GM18511 (cell line): ENCODE measurements at regions not wholly inside any gene's neighbourhood (a gene's known extent, or its start where the extent isn't known, plus 50 kb on each side); places are given as distances from the start of the nearest gene placed in this dataset.

Source experiments
- ATAC-seq: cut with Tn5 transposase; IDR thresholded peaks from one replicate; pipeline ENCODE4 v1.9.1; 2021; ENCODE audit warnings: mild to moderate bottlenecking, moderate library complexity; ENCODE audit not compliant: unreplicated experiment

DNA sequence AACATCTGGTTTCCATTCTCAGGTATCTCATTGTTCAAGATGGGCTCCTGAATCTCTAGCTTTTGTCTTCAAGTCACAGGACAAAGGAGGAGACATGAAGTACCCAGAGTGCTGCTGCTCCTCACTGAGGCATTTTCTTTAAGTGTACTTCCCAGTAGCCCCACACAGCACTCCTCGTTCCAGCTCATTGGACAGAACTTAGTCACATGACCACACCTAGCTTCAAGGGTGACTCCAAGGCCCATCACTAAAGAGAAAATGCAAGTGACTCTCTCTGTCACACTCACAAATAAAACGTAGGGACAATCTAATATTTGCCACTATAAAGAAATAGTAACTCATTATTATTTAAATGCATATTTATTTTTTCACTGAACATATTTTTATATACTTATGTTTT lies 58.3 kb upstream of the NEUROD6 start:
- ATAC-seq: no peak

DNA sequence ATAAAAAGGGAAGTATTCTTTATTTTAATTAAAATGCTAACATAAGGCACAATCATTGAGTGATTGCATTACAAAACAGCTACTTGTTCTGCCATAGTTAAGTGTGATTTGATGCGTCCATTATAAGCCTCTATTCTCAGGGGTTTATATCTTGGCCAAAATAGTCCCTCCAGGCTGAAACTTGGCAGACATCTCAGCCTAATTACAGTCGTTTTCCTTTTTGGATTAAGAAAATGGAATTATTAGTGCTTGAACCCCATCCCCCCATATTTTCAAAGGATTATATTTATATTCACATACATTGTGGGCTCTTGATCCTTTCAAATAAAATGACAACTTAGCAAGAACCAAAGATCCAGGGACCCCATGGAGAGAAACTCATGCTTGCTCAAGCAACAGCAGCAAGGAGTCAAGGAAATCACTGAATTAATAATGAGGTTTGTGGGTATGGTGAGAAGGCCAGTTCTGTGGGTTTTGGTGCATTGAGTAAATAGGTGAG lies 66.7 kb upstream of the NEUROD6 start:
- ATAC-seq: no peak

DNA sequence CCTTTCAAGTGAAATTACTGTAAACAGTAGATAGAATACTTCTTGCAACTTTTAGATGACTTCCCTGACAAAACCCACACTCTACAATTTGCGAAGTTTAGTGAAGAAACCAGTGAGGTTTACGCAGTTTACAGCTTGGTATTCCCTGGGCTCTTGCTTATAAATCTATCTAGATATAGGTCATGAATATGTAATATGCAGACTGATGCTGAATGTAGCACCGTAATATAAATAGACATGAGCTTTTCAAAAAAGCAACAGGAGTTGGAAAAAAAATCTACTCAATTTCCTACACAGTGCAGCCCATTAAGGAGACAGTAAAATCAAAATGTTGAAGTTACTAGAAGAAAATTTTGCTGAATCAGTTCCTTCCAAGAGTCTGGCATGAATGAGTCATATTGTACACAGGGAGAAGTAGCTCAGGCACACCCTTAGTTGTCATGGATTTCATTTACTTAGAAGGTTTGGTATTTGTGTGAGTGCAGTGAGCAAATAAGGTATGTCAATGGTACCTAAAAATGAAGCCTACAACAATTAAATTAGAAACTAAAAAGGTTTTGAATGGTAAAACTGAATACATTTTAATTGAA lies 67.7 kb upstream of the NEUROD6 start:
- no peak for ATAC-seq

DNA sequence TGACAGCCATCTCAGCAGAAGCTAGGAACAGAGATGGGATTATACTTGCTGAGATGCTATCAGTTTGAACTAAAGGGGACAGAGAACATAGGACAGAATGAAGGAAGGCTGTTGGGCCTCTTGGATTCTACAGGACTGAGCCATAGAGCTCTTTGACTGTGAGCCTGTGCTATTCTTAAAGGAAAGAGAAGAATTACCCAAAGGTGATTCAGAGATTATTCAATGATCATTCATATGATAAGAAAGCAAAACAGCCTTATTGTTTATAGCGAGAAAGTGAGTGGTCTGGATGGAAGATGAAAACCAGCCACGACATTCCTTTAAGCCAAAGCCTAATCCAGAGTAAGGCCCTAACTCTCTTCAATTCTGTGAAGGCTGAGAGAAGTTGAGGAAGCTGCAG lies 69.7 kb upstream of the NEUROD6 start:
- ATAC-seq: no peak

DNA sequence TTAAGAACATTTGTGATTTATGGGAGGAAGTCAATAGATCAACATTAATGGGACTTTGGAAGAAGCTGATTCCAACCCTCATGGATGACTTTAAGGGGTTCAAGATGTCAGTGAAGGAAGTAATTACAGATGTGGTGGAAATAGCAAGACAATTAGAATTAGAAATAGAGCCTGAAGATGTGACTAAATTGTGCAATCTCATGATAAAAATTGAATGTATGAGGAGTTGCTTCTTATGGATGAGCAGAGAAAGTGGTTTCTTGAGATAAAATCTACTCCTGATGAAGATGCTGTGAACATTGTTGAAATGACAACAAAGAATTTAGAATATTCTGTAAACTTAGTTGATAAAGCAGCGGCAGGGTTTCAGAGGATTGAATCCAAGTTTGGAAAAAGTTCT lies 70.9 kb upstream of the NEUROD6 start:
- ATAC-seq: no peak

DNA sequence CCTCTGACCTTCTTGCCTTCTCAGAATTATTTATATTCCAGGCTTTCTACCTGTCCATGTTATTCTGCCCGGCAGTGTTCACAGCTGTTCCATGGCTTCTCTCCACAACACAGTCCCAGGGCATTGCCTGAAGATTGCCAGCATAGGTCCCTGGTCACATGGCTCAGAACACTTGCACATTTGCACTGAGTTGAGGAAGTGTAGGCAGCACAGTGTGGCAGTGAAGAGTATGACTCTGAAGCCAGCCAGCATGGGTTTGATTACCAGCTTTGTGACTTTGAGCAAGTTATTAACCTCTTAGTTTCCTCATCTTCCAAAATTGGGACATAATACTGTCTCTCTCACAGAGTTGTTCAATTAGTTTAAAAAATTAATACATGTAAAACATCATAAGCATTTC lies 73.2 kb upstream of the NEUROD6 start:
- ATAC-seq: no peak

DNA sequence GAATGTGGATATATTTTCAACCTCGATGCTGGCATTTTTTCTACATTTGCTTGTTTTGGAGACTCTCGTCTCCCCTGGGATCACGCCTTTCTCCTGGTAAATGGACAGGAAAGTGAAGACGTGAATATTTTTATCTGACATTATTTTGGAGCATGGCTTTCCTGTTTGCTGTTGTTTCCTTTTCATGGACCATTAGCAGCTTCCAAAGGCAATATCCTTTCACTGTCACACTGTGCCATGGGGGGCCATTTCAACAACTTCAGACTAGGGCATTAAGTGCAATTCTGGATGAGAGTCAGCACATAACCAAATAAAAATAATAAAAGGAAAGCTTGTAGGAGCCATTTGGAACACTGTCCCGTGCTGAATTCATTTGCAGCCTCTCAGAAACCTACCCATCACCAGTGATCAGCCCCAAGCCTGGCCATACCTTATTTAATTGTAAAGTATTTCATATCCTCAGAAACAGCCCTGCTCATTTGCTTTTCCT lies 75.9 kb upstream of the NEUROD6 start:
- ATAC-seq: no peak

DNA sequence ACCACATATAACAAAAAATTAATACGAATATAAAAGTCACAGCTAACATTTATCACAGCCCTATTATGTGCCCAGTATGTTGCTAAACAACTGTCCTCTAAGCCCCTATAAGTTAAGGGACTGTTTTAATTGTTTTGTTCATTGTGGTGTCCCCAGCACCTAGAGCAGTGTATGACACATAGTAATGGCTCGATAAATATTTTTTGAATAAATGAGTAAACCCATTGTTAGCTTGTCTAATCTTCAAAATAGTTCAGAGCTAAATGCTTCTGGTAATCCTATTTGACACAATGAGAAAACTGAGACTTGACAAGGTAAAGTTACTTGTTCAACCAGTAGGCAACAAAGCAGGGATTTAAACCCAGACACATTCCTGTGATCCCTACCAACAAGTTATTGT lies 78.4 kb upstream of the NEUROD6 start:
- ATAC-seq: no peak

DNA sequence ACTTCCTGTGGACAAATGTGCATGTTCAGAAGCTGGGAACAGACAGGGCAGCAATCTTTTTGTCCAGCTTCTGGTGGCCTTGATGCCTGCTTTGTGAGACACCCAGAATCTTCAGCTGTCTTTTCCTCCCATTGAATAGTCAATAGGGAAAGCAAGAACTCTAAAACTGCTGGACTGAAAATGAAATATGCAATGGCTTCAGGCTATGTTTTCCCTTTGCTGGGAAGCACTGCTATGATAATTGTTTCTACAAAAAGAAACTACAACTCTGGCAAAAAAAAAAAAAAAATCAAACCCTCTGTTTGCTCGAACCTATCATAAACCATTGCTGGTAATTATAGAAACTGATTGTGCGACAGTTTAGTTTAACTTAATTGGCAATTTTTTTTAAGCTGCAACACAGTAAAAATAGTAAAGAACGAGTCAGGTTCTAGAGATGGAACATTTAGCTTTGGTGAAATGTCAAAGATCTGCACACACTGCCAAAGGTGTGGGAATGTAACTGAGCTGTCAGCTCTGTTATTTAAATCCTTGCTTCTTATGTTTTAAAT lies 79.1 kb upstream of the NEUROD6 start:
- ATAC-seq: no peak

DNA sequence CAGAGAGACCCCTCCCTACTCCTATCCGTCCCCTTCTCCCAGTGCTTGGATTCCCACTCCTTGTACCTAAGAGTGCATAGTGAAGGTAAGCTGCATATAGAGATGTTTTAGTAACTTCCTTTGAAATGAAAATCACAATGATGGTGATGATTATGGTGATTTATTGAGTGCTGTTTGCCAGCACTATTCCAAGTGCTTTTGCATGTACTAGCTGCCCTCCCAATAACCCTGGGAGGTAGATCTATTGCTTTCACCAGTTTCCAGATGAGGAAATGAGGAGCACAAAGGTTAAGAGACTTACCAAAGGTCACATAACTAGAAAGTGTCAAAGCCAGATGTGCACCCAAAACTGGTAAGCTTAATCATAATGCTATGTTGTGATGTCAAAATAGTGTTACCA lies 80.4 kb upstream of the NEUROD6 start:
- no peak for ATAC-seq

DNA sequence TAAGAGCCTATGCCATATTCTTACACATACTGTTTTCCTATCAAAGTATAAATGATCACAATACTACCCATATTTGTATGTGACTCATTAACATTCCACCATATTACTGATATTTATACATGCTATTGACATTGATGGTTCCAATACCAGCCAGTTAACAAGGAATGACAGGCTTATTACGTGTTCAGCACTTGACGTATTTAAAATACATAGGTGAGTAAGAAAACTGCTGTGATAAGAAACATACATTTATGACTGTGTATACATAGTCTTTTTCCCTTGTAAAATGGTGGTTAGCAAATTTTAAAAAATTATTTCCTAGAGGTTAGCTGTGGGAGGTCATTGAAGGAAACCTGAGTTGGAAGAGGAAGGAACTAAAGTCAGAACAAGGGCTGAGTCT lies 81.1 kb upstream of the NEUROD6 start:
- ATAC-seq: no peak

DNA sequence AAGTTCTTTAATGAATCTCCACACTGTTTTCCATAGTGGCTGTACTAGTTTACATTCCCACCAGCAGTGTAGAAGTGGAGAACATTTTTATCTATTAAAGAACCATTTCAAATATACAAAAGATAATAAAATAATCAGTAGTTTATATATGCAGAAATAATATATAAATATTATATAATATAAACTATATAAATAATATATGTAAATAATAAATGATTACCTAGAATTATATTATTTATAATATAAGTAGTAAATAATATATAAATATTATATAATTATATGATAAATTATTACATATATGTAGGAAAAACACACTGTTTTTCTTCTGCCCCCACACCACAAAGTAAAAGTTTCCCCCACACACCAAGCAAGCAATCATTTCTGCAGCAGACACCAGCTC lies 83.5 kb upstream of the NEUROD6 start:
- ATAC-seq: no peak

DNA sequence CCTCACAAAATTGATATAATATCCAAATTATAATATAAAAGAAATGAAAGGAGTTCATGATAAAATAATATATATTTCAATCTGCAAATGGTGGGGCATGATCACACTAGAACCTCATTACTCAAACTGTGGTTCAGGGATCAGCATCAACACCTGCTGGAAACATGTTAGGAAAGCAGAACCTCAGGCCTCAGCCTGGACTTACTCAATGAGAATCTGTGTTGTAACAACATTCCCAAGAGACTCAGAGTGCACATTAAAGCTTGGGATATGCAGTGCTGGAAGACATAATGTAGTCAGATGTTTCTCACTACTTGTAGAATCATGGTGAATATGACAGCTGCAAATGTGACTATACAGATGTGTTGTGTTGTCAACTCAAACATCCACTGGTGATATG lies 81.7 kb upstream of the ITPRID1 start:
- no peak for ATAC-seq

DNA sequence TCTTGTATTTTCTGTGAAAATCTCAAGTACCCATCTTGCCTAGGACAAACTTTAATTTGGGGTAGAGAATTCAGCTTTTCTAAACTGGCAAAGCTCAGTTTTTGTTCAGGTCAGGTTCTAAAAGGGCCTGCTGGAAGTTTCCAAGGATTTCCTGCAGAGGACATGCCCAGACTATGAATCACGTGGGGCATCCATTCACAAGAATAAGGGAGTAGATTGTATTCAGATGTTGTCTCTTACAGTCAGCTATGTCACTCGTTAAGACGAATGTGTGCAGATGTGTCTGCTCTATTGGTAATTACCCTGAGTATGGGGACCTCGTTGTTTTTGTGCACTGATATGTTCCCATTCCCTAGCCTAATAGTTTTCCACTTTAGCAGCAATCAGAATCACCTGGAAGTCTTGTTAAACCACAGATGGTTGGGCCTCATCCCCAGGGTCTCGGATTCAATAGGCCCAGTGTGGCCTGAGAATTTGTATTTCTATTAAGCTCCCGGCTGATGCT lies 81.0 kb upstream of the ITPRID1 start:
- no peak for ATAC-seq

DNA sequence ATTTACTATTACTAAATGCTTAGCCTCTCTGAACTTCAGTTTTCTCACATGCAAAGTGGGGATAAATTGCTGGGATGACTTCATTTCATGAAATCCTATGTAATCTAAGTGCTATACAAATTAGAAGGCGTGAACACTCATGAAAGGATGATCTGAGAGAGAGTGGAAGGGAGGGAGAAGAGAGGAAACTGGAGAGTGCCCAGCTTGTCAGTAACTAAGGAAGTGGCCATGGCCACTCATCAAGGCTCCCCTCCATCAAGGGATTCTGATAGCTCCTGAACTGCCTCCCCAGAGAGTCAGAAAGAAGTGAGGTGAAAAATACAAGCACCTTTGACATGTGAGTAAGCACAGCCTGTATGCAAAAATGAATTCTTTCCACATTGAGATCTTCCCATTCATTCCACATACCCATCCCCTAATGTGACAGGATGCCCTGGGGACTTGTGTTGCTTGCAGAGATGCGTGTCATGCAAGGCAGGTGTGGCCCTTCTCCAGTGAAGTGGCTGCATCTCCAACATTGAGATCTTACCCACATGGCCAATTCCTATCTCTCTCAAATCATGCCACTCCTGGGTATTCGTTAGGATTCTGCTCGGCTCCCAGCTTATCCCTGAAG lies 76.5 kb upstream of the ITPRID1 start:
- no peak for ATAC-seq

DNA sequence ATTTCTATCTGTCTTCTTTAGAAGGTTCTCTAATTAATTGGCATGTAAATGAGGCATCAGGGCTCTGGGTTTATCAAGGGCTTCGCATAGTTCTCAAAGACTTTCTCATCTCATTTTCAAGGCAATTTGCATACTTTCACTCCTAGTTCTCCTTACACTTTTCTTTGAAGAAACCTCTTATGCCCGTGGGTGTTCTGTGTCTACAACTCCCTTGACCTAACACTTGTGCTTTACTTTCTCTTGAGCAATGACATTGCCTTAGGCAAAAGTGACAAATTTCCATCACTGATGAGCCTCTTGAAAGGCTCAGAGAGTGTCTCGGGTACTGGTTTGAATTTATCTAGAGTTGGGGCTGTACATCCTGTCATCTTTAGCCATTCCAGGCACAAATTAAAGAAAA lies 74.7 kb upstream of the ITPRID1 start:
- ATAC-seq: no peak

DNA sequence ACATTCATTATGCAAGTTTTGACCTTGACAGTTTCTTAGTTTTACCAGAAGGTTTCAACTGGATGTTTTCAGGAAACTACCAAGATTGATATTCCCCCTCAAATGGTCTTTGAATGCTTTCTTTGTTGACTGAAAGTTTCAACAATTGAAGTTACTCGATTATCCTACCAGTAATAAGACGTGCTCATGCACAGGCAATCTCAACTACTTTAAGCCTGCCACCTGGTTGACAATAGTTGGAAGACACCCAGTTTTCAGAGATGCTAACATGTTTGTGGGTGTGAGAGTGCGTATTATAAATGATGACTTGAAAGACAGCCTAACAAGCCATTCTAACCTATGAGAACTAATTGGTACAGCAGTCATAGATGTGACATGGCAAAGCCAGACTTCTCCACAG lies 73.4 kb upstream of the ITPRID1 start:
- ATAC-seq: no peak

DNA sequence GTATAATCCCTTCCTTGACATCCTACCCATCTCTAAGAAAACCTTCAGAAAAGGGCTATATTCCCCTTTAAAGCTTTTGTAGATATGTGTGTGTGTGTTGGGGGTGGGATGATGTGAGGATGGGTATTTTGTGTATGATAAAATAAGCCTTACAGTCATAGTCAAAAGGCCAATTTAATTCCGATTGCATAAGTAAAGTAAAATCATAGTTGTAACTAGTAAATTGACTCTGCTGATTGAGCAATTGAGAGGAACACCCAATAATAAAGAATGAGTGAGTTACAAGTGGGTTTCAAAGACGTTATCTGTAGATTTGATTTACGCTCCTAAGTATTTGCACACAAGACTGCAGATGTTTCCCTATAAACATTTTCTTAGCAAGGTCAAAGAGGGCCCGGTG lies 71.3 kb upstream of the ITPRID1 start:
- no peak for ATAC-seq

DNA sequence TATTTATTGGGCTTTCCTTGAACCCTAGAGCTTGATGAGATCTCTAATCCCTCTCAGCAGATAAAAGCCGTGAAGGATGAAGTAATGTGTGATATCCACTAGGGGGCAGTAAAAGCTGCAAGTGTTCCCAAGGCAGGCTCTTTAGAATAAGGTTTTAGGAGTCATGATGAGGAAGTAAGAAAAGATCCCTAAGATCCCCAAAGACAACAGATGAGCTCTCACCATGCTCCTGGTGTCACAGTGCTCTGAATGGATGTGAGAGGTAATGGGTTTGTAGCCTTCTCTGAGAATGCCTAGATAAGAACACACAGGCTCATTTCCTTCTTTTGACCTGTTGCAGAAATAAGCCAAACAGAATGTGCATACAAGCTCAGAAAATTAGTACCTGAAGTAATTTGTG lies 70.4 kb upstream of the ITPRID1 start:
- peak; percentile 91 for ATAC-seq

DNA sequence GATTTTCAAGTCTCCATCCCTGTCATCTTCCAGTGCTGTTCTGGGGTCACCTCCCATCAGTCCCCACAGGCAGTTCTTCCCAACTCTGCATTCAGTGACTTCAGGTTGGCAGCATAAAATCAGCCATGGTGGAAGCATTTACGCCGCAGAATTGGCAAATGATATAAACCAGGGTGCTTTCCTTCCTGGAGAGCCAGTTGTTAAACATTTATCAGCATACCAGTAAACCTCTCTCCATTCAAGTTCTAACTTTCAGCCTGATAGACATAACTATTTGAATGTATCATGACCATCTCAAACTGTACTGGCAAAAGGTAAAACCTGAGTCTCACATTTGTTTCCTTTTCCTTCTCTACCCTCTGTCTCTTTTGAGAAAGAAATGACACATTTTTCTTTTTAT lies 69.7 kb upstream of the ITPRID1 start:
- ATAC-seq: no peak

DNA sequence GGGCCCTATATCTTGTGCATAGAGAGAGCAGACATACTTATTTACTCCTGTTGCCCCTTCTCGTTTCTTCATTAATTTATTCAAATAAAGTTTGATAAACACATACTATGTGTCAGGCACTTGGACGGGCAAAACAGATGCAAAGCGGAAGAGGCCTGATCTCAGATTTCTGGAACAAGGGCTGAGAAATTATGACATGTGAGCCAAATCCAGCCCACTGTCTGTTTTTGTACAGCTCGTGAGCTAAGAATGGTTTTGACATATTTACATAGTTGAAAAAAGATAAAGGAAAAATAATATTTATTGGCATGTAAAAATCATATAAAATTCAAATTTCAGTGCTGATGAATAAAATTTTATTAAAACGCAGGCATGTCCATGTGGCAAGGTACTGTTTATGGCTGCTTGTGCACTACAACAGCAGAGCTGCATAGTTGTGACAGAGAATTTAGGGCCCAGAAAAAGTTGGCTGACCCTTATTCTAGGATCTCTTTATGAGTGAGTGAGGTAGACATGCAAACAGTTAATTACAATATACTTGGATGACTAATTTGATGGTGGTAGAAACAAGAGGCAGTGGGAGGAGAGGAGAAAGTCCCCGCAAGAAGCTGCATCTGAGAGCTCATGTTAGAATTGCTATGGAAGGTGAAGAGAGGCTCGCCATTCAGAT lies 68.1 kb upstream of the ITPRID1 start:
- no peak for ATAC-seq

DNA sequence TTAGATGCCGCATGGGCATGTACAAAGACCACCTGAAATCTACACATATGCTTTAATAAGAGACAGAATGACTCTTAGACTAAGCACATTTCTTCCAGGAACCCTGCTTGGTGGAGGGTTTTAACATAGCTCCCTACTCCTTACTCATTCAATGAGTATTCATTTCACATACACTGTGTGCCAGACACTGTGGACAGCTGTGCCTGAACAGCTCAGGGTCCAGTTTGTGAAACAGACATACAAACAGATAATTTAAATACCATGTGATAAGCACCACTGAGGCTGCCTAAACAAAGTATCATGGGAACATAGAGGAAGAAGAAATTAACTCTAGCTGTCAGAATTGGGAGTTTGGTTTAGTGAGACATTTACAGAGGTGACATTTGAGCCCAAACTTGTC lies 65.2 kb upstream of the ITPRID1 start:
- ATAC-seq: no peak
